H4 (cell line): ENCODE measurements at regions not wholly inside any gene's neighbourhood (a gene's known extent, or its start where the extent isn't known, plus 50 kb on each side); places are given as distances from the start of the nearest gene placed in this dataset.
"Not testable (repeated sequence)": the region's sequence is repeated elsewhere in the genome, so short reads cannot be mapped to it uniquely, and the experiment has no call there.

ENCODE experiments used
- DNase-seq: peaks from one replicate; pipeline ENCODE4 v3.0.0-alpha.2; 2015; ENCODE audit warnings: low spot score

GRCh38 chr9:38518826-38519225, 94.6 kb upstream of the IGFBPL1 start:
- no peak for DNase-seq

DNA sequence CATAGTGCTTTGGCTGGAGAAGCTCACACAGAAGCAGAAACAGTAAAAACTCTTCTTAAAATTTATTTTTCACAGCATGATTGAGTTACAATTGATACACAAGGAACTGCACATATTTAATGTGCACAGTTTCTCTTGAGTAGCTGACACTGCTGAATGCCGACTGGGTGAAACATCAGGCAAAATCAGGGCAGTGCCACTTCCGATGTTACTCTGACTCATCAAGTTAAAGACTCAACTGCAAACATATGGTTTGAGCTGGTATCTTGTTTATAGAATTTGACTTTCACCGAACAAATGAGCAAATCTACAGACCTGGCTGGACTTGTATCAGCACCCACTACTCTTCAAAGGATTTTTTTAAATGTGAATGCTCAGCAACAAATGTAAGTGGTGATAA, 92.0 kb upstream of the IGFBPL1 start:
- peak; percentile 82 for DNase-seq

- not testable (repeated sequence) for DNase-seq
Measured at GRCh38 chr9:38515055-38515454, 90.8 kb upstream of the IGFBPL1 start.

- not testable (repeated sequence) for DNase-seq
Measured at GRCh38 chr9:38510340-38510739, 86.1 kb upstream of the IGFBPL1 start.

- DNase-seq: no peak
Measured at GRCh38 chr9:38507587-38507986, 83.3 kb upstream of the IGFBPL1 start.

DNA sequence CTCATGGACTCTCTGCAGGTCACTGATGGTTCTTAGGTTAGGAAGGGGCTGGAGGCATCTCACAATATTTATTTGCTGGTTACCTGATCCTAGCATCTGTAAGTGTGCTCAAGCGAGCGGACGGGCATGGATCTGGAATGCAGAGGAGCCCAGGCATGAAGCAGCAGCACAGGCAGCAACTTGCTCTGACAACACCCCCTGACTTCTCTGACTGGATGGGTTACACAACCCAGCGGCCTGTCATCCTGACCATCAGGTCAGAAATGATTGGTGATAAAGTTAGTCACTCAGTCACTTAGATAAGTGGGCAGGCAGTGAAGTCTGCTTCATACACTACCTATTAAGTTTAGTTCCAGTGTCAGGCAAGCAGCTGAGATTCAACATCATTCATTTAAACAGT, 75.9 kb upstream of the IGFBPL1 start:
- not testable (repeated sequence) for DNase-seq

DNA sequence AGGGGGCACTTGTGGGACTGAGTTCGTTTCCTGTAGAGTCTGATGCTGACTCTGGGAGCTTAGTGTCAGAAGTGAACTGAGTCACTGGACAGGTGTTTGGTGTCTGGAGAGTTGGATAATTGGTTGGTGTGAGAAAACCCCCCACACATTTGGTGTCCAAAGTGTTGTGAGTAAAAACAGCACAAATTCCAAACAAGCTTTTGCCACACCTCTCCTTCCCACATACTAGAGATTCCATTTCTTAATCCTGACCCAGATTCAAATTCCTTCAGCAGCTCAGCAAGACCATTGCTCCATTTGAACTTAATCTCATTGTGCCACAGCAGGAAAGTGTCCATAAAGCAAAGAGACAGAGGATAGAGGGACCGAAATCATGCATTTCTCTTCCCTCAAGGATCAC, 74.3 kb upstream of the IGFBPL1 start:
- DNase-seq: not testable (repeated sequence)

GRCh38 chr9:38489057-38489456, 64.8 kb upstream of the IGFBPL1 start:
- no peak for DNase-seq

- DNase-seq: no peak
Measured at GRCh38 chr9:38488156-38488698, 64.0 kb upstream of the IGFBPL1 start.

GRCh38 chr9:38487418-38488155, 63.3 kb upstream of the IGFBPL1 start:
- not testable (repeated sequence) for DNase-seq

DNA sequence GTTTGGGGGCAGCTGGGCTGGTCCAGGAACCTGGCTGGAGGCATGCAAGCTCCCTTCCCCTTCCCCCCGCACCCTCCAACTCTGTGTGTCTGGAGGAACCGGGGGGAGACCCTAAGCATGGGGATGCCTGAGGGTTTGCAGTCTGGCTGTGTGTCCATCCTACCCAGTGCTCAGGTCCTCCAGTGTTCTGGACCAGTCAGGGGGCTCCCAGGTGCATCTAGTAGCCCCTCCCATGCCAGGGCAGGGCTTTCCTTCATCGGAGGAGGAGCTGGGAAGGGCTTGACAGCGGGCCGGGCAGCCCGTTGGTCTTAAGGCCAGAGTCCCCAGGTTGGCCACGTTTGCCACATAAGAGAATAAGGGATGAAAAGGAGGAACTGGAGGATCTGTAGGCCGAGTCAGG, 62.6 kb upstream of the IGFBPL1 start:
- no peak for DNase-seq

DNA sequence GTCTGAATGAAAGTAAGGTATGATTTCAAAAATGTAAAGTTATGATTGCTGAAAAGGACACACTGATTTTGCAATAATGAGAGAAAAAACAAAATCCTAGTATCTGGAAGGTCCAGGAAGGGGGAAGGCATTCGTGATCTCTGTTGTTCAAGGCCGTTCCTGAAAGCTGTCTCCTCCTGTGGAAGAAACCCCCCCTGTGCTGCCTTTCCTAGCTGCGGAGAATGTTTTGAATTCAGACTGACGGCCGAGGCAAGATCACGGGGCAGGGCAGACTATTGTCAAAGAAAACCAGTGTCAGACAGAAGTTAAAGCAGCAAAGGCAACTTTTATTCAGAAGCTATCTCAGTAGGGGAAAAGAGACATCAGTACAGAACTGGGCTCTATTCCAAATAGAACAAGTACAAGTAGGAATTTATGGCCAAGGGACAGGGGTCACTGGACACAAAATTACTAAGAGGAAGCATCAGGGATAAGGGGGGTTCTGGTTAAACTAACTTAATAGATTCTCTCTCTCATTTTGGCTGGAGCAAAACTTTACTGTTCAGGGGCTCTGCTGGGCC, 61.9 kb upstream of the IGFBPL1 start:
- no peak for DNase-seq

DNA sequence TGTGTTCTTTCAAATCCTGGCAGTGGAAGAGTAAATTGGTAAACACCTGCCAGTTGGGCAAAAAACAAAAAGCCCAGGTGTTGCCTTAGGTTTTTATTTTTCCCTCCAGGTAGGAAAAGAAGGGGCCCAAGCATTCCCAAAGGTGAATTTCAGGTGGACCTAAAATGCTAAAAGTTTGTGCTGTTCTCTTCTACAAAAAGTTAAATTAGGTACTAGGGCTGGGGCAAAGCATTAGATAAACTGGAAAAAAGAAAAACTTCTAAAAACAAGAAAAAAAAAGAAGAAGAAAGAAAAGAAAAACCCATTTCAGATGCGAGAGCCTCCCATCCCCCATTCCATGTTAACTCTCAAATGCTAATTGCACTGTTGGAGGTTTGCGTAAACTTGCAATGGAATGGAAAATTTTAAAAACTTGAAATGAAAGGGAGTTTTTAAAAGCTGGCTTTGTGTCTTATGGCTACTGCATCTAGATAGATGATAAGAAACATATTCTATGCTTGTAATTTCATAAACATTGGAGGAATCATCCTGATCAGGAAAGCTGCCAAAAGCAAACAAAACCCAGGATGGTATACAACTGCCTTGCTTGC, 59.9 kb upstream of the IGFBPL1 start:
- not testable (repeated sequence) for DNase-seq

DNA sequence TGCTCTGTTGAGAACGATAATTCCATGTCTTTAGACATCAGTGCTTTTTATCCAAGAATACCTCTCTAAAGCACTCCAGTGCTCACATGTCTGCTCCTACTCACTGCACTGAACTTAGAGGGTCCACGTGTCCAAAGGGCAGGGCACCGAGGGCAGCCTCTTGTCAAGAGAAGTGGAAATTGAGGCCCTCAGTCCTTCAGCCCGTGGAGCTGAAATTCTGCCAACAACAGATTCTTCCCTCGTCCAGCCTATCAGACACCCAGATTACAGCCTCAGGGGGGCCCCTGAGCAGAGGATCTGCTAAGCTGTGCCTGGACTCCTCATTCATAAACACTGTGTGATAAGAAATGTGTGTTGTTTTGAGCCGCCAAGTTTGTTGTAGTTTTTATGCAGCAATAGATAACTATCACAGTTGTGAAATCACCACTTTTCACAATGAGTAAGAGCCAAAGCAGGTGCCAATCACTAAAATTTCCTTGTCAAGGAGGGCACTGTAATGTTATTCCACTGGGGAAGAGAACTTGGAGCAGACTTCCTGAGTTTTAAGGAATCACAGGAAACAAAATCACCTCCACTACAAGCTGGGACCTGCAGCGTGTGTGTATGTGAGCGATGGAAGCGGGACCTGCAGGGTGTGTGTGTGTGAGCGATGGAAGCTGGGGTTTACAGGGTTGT, 58.8 kb upstream of the IGFBPL1 start:
- DNase-seq: no peak

DNA sequence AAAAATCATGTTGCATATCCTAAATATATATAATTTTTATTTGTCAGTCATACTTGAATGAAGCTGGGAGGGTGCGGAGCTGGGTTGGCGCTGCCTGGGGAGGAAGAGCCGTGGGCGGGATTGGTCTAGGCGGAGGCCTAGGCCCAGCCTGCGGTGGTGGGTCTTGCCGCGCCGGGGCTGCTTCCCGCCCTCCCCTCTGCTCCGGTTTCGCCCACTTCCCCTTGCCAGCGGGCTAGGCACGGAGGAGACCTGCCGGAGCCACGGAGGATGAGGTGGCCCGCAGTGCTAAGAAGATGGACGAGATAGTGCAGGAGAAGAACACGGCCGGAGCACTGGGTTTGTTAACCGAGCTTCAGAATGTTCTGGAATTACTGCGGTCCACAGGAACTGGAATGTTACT, 54.0 kb upstream of the IGFBPL1 start:
- DNase-seq: no peak

DNA sequence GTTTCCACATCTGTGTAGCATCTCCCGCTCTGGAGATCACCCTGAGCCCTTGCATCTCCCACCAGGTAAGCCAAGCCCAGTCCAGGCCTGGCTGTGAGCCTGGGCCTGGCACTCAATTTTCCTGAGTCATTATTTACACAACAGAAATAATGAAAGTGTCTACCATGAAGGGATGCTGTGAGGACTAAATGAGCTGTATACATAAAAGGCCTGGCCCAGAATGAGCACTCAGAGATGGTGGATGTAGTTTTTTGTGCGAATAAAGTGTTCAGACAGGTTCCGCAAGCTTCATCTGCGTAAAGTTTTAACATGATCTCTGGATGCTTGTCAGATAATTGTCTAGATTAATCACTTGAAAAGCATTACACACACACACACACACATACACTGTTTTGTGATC, 50.2 kb upstream of the IGFBPL1 start:
- not testable (repeated sequence) for DNase-seq
